ENCODE measurements at regions not wholly inside any gene's neighbourhood (a gene's known extent, or its start where the extent isn't known, plus 50 kb on each side); places are given as distances from the start of the nearest gene placed in this dataset.

GRCh38 chr12:89089264-89089663 lies 263.0 kb downstream of the DUSP6 start:
- no peak overlapping the region for H3K4me2 ChIP-seq (ENCODE audit: low read length)
- TF ChIP-seq EZH2phosphoT487 (IDR thresholded peaks at IDR 0.05; ENCODE audit: borderline replicate concordance, low read length) (no peak), CTCF (IDR thresholded peaks at IDR 0.05; ENCODE audit: low read depth, low read length, poor library complexity, severe bottlenecking) (no peak)
- no peak overlapping the region for H3K4me3 ChIP-seq (ENCODE audit: low read length)
- H3K27me3 ChIP-seq (ENCODE audit: control insufficient read depth, low read length): peaks cover 2% of the 10 kb centered on the region; the same call in 1 of the 2 replicates
- no peaks in the 10 kb centered on the region for H4K20me1 ChIP-seq (ENCODE audit: control insufficient read depth, insufficient read depth, low read depth, low read length)
- no peaks in the 10 kb centered on the region for H3K4me1 ChIP-seq (ENCODE audit: control insufficient read depth, low read length)
- H3K9me2 ChIP-seq (replicated peaks; ENCODE audit: control insufficient read depth, low read length): no peaks in the 10 kb centered on the region
- no peaks in the 10 kb centered on the region for H3K36me3 ChIP-seq (ENCODE audit: control insufficient read depth, low read length)
- H3F3A ChIP-seq (ENCODE audit: control insufficient read depth, insufficient read depth): no peaks in the 10 kb centered on the region
- no peaks in the 10 kb centered on the region for H3K79me2 ChIP-seq (ENCODE audit: control insufficient read depth, low read length)
- H3K9me3 ChIP-seq (ENCODE audit: control insufficient read depth, insufficient read depth, low read length): peaks cover 4% of the 10 kb centered on the region; the same call in 1 of the 2 replicates
- H3K27ac ChIP-seq (ENCODE audit: low read depth, low read length): no peak overlapping the region

GRCh38 chr12:89087876-89088275 lies 264.4 kb downstream of the DUSP6 start:
- no peaks in the 10 kb centered on the region for H3K79me2 ChIP-seq (ENCODE audit: control insufficient read depth, low read length)
- no peak overlapping the region for H3K27ac ChIP-seq (ENCODE audit: low read depth, low read length)
- H3K4me2 ChIP-seq (ENCODE audit: low read length): no peak overlapping the region
- H3K9me2 ChIP-seq (replicated peaks; ENCODE audit: control insufficient read depth, low read length): no peaks in the 10 kb centered on the region
- H3K36me3 ChIP-seq (ENCODE audit: control insufficient read depth, low read length): no peaks in the 10 kb centered on the region
- H3K4me3 ChIP-seq (ENCODE audit: low read length): no peak overlapping the region
- TF ChIP-seq EZH2phosphoT487 (IDR thresholded peaks at IDR 0.05; ENCODE audit: borderline replicate concordance, low read length): no peak
- TF ChIP-seq CTCF (IDR thresholded peaks at IDR 0.05; ENCODE audit: low read depth, low read length, poor library complexity, severe bottlenecking): no peak
- no peaks in the 10 kb centered on the region for H4K20me1 ChIP-seq (ENCODE audit: control insufficient read depth, insufficient read depth, low read depth, low read length)
- H3K27me3 ChIP-seq (ENCODE audit: control insufficient read depth, low read length): peaks cover 2% of the 10 kb centered on the region; the same call in 1 of the 2 replicates
- peaks cover 4% of the 10 kb centered on the region; the same call in 1 of the 2 replicates for H3K9me3 ChIP-seq (ENCODE audit: control insufficient read depth, insufficient read depth, low read length)
- H3K4me1 ChIP-seq (ENCODE audit: control insufficient read depth, low read length): no peaks in the 10 kb centered on the region
- H3F3A ChIP-seq (ENCODE audit: control insufficient read depth, insufficient read depth): no peaks in the 10 kb centered on the region

- Histone ChIP-seq H4K20me1 (ENCODE audit: control insufficient read depth, insufficient read depth, low read depth, low read length) (no peaks in the 10 kb centered on the region), H3F3A (ENCODE audit: control insufficient read depth, insufficient read depth) (no peaks in the 10 kb centered on the region), H3K9me3 (ENCODE audit: control insufficient read depth, insufficient read depth, low read length) (peaks cover 4% of the 10 kb centered on the region; the same call in 1 of the 2 replicates), H3K4me2 (ENCODE audit: low read length) (no peak overlapping the region), H3K9me2 (replicated peaks; ENCODE audit: control insufficient read depth, low read length) (no peaks in the 10 kb centered on the region), H3K79me2 (ENCODE audit: control insufficient read depth, low read length) (no peaks in the 10 kb centered on the region), H3K36me3 (ENCODE audit: control insufficient read depth, low read length) (no peaks in the 10 kb centered on the region), H3K4me3 (ENCODE audit: low read length) (no peak overlapping the region), H3K4me1 (ENCODE audit: control insufficient read depth, low read length) (no peaks in the 10 kb centered on the region), H3K27me3 (ENCODE audit: control insufficient read depth, low read length) (peaks cover 2% of the 10 kb centered on the region; the same call in 1 of the 2 replicates), H3K27ac (ENCODE audit: low read depth, low read length) (no peak overlapping the region)
- TF ChIP-seq CTCF (IDR thresholded peaks at IDR 0.05; ENCODE audit: low read depth, low read length, poor library complexity, severe bottlenecking): no peak
- no peak for TF ChIP-seq EZH2phosphoT487 (IDR thresholded peaks at IDR 0.05; ENCODE audit: borderline replicate concordance, low read length)
These were observed 265.0 kb downstream of the DUSP6 start for GRCh38 chr12:89087149-89087825.

Measured in DOHH2 (cell line).